ENCODE measurements at regions not wholly inside any gene's neighbourhood (a gene's known extent, or its start where the extent isn't known, plus 50 kb on each side); places are given as distances from the start of the nearest gene placed in this dataset.

- no peak overlapping the region for H3K18ac ChIP-seq (ENCODE audit: insufficient read length, low read depth, low read length)
- Mint-ChIP-seq H3K4me3 (no peak overlapping the region; a peak in 1 of 5 replicates), H3K4me1 (peaks cover 18 to 22% of the 10 kb centered on the region in 2 experiments), H3K27me3 (ENCODE audit: low read depth) (peaks cover 58% of the 10 kb centered on the region), H3K36me3 (ENCODE audit: insufficient read depth in 1 of 3, low read depth in 3 of 3) (no peaks in the 10 kb centered on the region), H3K9me3 (no peaks in the 10 kb centered on the region; a peak in 1 of 5 replicates), H3K27ac (no peak overlapping the region)
- WGBS (ENCODE audit: extremely low coverage, insufficient read length, low lambda C conversion rate) = no CpG with 5 or more reads among the region's 16 CpGs
- H2BK120ac ChIP-seq (ENCODE audit: low read depth, low read length, poor library complexity, severe bottlenecking) = no peak overlapping the region
- no peaks in the 10 kb centered on the region for H3K79me1 ChIP-seq (ENCODE audit: insufficient read depth, low read depth, low read length, poor library complexity, severe bottlenecking)
- H2BK20ac ChIP-seq (ENCODE audit: low read depth, low read length, poor library complexity, severe bottlenecking) = no peak overlapping the region
- H3K23me2 ChIP-seq (ENCODE audit: insufficient read length, low read depth, low read length, poor library complexity, severe bottlenecking) = peaks cover 4% of the 10 kb centered on the region
- no peak overlapping the region for H3K56ac ChIP-seq (ENCODE audit: insufficient read length, low read depth, low read length)
- no peak overlapping the region for H3K23ac ChIP-seq (ENCODE audit: insufficient read length, low read depth, low read length)
- H4K20me1 ChIP-seq (ENCODE audit: control insufficient read depth, insufficient read depth, insufficient read length) = no peaks in the 10 kb centered on the region
- H2AFZ ChIP-seq (ENCODE audit: low read length) = no peak overlapping the region
- no peak overlapping the region for H3K4me2 ChIP-seq (ENCODE audit: insufficient read depth, insufficient read length, low read length)
- H3K9ac ChIP-seq (ENCODE audit: extremely low read depth, insufficient read length, low read length) = no peak overlapping the region
- no peaks in the 10 kb centered on the region; the same call in 1 of the 2 replicates for H3K27me3 ChIP-seq (ENCODE audit: insufficient read depth, low read length)
- H3K27ac ChIP-seq (ENCODE audit: insufficient read length, low read depth, low read length) = no peak overlapping the region
- H3T11ph ChIP-seq (ENCODE audit: low read length) = no peak overlapping the region
- no peak for DNase-seq
- H3K9me3 ChIP-seq (ENCODE audit: control insufficient read depth, low read depth, low read length) = no peaks in the 10 kb centered on the region
- H2BK5ac ChIP-seq (ENCODE audit: insufficient read length, low read length) = no peak overlapping the region
- H3K4me1 ChIP-seq (ENCODE audit: insufficient read depth, low read length) = no peaks in the 10 kb centered on the region
- no peak overlapping the region for H3K14ac ChIP-seq (ENCODE audit: insufficient read depth, low read length)
- no peak for TF ChIP-seq CTCF (conservative IDR thresholded peaks at IDR 0.05)
- no peak overlapping the region for H4K8ac ChIP-seq (replicated peaks; ENCODE audit: insufficient read length, low read depth, low read length)
- no peak overlapping the region for H3K4ac ChIP-seq (ENCODE audit: low read depth, low read length)
- H2BK12ac ChIP-seq (ENCODE audit: insufficient read length, low read depth, low read length) = no peak overlapping the region
- no peak overlapping the region for H2BK15ac ChIP-seq (ENCODE audit: low read depth, low read length)
- H2AK5ac ChIP-seq (ENCODE audit: insufficient read length, low read length) = no peak overlapping the region
- H3K79me2 ChIP-seq (ENCODE audit: insufficient read depth, low read length) = no peaks in the 10 kb centered on the region
- H4K5ac ChIP-seq (ENCODE audit: insufficient read length, low read depth, low read length) = no peak overlapping the region
- H4K91ac ChIP-seq (ENCODE audit: insufficient read length, low read depth, low read length) = no peak overlapping the region
These were observed 204.5 kb downstream of the RBFOX3 start for GRCh38 chr17:79406316-79406715.

All from H9 (cell line).